Lower lobe of right lung (tissue), 2 donors: ENCODE measurements at regions not wholly inside any gene's neighbourhood (a gene's known extent, or its start where the extent isn't known, plus 50 kb on each side); places are given as distances from the start of the nearest gene placed in this dataset.
A peak's percentile ranks its signal among the peaks of the same experiment; 100 is the strongest.

Experiments used
- ATAC-seq, 2 donors: fragments of 200-7000 bp; cut with Tn5 transposase; one replicate each; pipeline ENCODE4 v1.9.1; 2020 to 2022; ENCODE audit warnings: mild to moderate bottlenecking in 2 of 2, moderate library complexity in 2 of 2
- DNase-seq: peaks from one replicate; pipeline ENCODE4 v3.0.0-alpha.2; 2020
- H3K27ac ChIP-seq: fragments of 200-600 bp; one replicate; pipeline ENCODE4 v1.8.0; 2022
- H3K27me3 ChIP-seq: fragments of 200-600 bp; one replicate; pipeline ENCODE4 v1.8.0; 2022; ENCODE audit warnings: low read depth
- H3K36me3 ChIP-seq: fragments of 200-600 bp; one replicate; pipeline ENCODE4 v1.8.0; 2022; ENCODE audit warnings: mild to moderate bottlenecking
- H3K4me1 ChIP-seq: fragments of 200-600 bp; one replicate; pipeline ENCODE4 v1.8.0; 2022
- H3K4me3 ChIP-seq: fragments of 200-600 bp; one replicate; pipeline ENCODE4 v1.8.0; 2022; ENCODE audit warnings: mild to moderate bottlenecking
- H3K9me3 ChIP-seq: fragments of 200-600 bp; one replicate; pipeline ENCODE4 v1.8.0; 2022
- intact Hi-C: fragments of 100-400 bp; cut with DNase I; formaldehyde crosslinking; loops from one replicate; pipeline ENCODE4 v1.11.0; 2022
- TF ChIP-seq, protein P1 (sequence below): fragments of 200-600 bp; IDR thresholded peaks from one replicate; pipeline ENCODE4 v1.8.0; 2022; ENCODE audit warnings: antibody characterized with exemption, mild to moderate bottlenecking
- donor health status: DM: no; HTN: yes; CAD: no; lungs with severe emphysema.

DNA sequence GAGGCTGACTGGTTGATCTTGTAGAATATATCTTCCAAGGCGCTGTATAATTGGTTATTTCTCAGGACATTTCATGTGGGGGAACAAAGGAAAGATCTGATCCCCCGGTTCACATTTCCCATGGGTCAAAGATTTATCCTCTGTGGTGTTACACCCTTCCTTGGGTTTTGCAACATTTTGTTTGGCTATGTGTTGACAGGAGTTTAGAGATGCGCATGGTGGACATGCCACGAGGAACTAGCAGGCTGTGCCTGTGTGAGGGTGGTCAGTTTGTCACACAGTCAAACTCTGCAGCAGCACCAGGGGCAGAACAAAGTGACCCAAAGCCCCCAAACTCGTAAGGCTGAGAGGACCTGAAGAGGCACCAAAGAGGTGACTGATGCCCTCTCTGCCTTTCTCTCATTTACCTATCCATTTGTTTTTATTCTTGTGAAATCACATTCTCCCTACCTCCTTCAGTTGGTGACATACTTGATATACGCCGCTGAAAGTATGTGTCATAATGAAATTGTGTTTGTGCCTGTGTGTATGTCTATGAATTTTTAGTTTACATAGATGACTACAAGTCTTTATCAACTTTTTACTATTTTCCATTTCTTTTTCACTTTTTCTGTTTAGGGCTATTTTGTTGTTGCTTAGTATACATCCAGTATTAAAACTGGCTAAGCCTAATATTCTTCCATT, 164.7 kb downstream of the SPCS3 start:
- H3K4me1 ChIP-seq = no peaks in the 10 kb centered on the region
- no peak overlapping the region for H3K4me3 ChIP-seq
- no peak overlapping the region for H3K27ac ChIP-seq
- ATAC-seq = no peak
- intact Hi-C loops = no loop called here
- no peaks in the 10 kb centered on the region for H3K36me3 ChIP-seq
- TF ChIP-seq, protein P1, sequence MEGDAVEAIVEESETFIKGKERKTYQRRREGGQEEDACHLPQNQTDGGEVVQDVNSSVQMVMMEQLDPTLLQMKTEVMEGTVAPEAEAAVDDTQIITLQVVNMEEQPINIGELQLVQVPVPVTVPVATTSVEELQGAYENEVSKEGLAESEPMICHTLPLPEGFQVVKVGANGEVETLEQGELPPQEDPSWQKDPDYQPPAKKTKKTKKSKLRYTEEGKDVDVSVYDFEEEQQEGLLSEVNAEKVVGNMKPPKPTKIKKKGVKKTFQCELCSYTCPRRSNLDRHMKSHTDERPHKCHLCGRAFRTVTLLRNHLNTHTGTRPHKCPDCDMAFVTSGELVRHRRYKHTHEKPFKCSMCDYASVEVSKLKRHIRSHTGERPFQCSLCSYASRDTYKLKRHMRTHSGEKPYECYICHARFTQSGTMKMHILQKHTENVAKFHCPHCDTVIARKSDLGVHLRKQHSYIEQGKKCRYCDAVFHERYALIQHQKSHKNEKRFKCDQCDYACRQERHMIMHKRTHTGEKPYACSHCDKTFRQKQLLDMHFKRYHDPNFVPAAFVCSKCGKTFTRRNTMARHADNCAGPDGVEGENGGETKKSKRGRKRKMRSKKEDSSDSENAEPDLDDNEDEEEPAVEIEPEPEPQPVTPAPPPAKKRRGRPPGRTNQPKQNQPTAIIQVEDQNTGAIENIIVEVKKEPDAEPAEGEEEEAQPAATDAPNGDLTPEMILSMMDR = no peak
- H3K9me3 ChIP-seq = no peaks in the 10 kb centered on the region
- no peaks in the 10 kb centered on the region for H3K27me3 ChIP-seq
- DNase-seq = no peak

DNA sequence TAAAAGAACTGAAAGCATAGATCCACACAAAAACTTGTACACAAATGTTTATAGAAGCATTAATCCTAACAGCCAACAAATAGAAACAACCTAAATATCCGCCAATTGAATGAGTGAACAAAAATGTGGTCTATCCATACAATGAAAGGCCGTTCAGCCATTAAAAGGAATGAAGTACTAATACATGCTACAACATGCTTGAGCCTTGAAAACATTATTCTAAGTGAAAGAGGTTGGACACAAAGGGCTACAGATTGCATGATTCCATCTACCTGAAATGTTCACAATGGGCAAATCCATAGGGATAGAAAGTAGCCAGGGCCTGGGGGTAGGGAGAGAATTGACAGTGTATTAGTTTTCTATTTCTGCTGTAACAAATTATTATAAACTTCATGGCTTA, 169.2 kb downstream of the SPCS3 start:
- ATAC-seq = no peak
- TF ChIP-seq, protein P1 = no peak
- intact Hi-C loops = no loop called here

DNA sequence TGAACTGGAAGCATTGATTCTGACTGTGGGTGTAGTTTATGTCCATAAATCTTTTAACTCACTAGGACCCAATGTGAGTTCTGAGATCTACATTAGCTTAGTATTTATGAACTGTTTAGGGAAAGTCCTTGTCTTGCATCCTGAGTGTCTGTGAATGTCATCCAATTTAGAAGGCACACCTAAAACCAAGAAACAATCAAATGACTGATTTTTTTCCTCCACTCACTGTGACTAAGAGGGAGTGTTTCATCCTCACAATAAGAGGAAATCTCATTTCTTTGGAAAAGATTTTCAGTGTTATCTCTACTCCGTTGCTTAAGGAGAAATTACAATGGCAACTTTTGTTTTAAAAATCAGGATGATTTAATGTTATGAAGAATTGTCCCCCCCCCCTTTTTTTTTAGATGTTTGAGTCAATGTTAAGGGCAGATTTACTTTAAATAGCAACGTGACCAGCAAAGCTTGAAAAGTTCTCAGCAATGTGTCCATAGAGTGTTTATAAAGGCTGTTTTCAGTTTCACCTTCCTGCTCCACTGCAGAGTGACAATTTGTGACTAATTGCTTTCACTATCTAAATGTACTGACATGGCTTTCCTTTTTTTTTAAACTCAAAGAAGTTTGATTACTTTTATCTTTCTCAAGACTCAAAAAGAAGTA, 173.0 kb downstream of the SPCS3 start:
- Histone ChIP-seq H3K4me3 (no peak overlapping the region), H3K27me3 (no peaks in the 10 kb centered on the region), H3K4me1 (no peaks in the 10 kb centered on the region), H3K27ac (no peak overlapping the region), H3K9me3 (no peaks in the 10 kb centered on the region), H3K36me3 (no peaks in the 10 kb centered on the region)
- ATAC-seq (no peak), DNase-seq (no peak)
- intact Hi-C loops = no loop called here
- TF ChIP-seq, protein P1 = no peak

More for the DNA sequence above, 169.2 kb downstream of the SPCS3 start:
- no peak overlapping the region for H3K4me3 ChIP-seq
- H3K27me3 ChIP-seq = no peaks in the 10 kb centered on the region
- H3K27ac ChIP-seq = no peak overlapping the region
- H3K36me3 ChIP-seq = no peaks in the 10 kb centered on the region
- no peak for DNase-seq
- no peaks in the 10 kb centered on the region for H3K4me1 ChIP-seq
- H3K9me3 ChIP-seq = no peaks in the 10 kb centered on the region

DNA sequence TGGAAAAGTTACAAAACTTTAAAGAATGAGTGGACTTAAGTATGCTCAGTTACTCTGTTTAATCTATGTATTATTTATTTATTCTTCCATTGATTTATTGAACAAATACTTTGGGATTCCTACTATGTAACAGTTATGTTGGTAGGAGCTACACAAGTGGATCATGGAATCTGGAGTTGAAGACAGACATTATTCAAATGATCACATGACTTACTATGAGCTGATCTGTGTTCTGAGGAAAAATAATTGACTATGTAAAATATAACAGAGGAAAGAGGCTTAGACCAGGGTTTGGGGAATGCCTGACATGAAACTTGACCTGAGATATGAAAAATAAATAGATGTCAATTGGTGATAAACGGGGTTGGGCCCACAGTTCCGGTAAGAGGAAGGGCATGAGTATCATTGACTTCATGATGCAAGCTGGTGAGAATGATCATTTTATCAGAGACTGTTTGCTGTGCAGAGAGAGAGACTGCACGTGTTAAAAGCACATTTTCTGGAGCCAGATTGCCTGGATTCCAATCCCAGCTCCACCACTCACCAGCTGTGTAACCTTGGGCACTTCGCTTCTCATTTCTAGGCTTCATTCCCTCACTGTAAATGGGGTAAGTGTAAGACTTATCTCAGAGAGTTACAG, 179.0 kb downstream of the SPCS3 start:
- intact Hi-C loops = no loop called here
- H3K9me3 ChIP-seq = no peaks in the 10 kb centered on the region
- DNase-seq (no peak), ATAC-seq (peak; percentile 23 to 35)
- no peaks in the 10 kb centered on the region for H3K36me3 ChIP-seq
- H3K27ac ChIP-seq = no peak overlapping the region
- H3K4me1 ChIP-seq = peaks cover 6% of the 10 kb centered on the region
- no peak overlapping the region for H3K4me3 ChIP-seq
- H3K27me3 ChIP-seq = no peaks in the 10 kb centered on the region
- TF ChIP-seq, protein P1 = no peak

DNA sequence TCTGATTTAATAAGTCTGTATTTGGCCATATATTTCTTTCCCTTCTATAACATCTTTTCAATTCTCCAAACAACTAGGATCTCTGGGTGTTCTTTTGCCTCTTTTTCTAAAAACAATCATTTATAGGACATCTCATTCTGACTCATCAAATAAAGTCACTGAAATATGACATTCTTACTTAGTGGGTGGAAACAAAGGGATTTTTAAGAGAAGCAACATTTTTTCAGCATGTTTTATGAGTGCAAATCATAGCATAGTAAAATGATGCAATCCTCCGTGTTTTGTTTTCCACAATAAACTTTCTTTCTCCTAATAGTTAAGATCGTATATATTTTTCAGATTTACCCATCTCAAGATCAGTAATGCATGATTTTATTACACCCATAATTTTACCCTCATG, 179.8 kb downstream of the SPCS3 start:
- intact Hi-C loops = no loop called here
- no peaks in the 10 kb centered on the region for H3K36me3 ChIP-seq
- H3K4me1 ChIP-seq = peaks cover 6% of the 10 kb centered on the region
- no peak for ATAC-seq
- H3K27me3 ChIP-seq = no peaks in the 10 kb centered on the region
- H3K4me3 ChIP-seq = no peak overlapping the region
- H3K9me3 ChIP-seq = no peaks in the 10 kb centered on the region
- no peak overlapping the region for H3K27ac ChIP-seq
- TF ChIP-seq, protein P1 = no peak
- no peak for DNase-seq
